MM.1S (cell line): ENCODE measurements at regions not wholly inside any gene's neighbourhood (a gene's known extent, or its start where the extent isn't known, plus 50 kb on each side); places are given as distances from the start of the nearest gene placed in this dataset.

ENCODE experiments used
- DNase-seq: peaks from one replicate; pipeline ENCODE4 v3.0.0-alpha.2; 2015
- H2AFZ ChIP-seq: fragments of 300-600 bp; sonication (generic); 2 replicates; pipeline ENCODE4 v1.6.0; 2016; ENCODE audit warnings: antibody characterized with exemption, low read length
- H3F3A ChIP-seq: fragments of 300-600 bp; sonication (generic); 2 replicates; pipeline ENCODE4 v1.6.1; 2016; ENCODE audit warnings: mild to moderate bottlenecking, antibody characterized with exemption, low read length, moderate library complexity, mixed read lengths; ENCODE audit not compliant: insufficient read depth
- H3K27ac ChIP-seq: fragments of 300-600 bp; sonication (generic); 2 replicates; pipeline ENCODE4 v1.5.1; 2016; ENCODE audit warnings: mild to moderate bottlenecking, low read length
- H3K27me3 ChIP-seq: fragments of 300-600 bp; sonication (generic); replicated peaks from 2 replicates; pipeline ENCODE4 v1.6.0; 2016; ENCODE audit warnings: low read length; ENCODE audit not compliant: insufficient read depth
- H3K36me3 ChIP-seq: fragments of 300-600 bp; sonication (generic); replicated peaks from 2 replicates; pipeline ENCODE4 v1.6.1; 2016; ENCODE audit warnings: mild to moderate bottlenecking, low read length, mixed read lengths; ENCODE audit not compliant: insufficient read depth
- H3K4me1 ChIP-seq: fragments of 300-600 bp; sonication (generic); 2 replicates; pipeline ENCODE4 v1.6.1; 2016; ENCODE audit warnings: low read length, mixed read lengths
- H3K4me2 ChIP-seq: fragments of 300-600 bp; sonication (generic); 2 replicates; pipeline ENCODE4 v1.6.0; 2016; ENCODE audit warnings: low read depth, low read length
- H3K4me3 ChIP-seq: fragments of 300-600 bp; sonication (generic); 2 replicates; pipeline ENCODE4 v1.5.1; 2016; ENCODE audit warnings: low read length, mixed read lengths
- H3K79me2 ChIP-seq: fragments of 300-600 bp; sonication (generic); 2 replicates; pipeline ENCODE4 v1.6.1; 2016; ENCODE audit warnings: mixed run types, low read length, mixed read lengths
- H3K9ac ChIP-seq: fragments of 300-600 bp; sonication (generic); 2 replicates; pipeline ENCODE4 v1.6.1; 2016; ENCODE audit warnings: low read length, mixed read lengths
- H3K9me2 ChIP-seq: fragments of 300-600 bp; sonication (generic); replicated peaks from 2 replicates; pipeline ENCODE4 v1.6.1; 2016; ENCODE audit warnings: mild to moderate bottlenecking, low read length, mixed read lengths; ENCODE audit not compliant: insufficient read depth
- H3K9me3 ChIP-seq: fragments of 300-600 bp; sonication (generic); replicated peaks from 2 replicates; pipeline ENCODE4 v1.6.1; 2016; ENCODE audit warnings: mild to moderate bottlenecking, low read length, mixed read lengths; ENCODE audit not compliant: insufficient read depth
- H4K20me1 ChIP-seq: fragments of 300-600 bp; sonication (generic); 2 replicates; pipeline ENCODE4 v1.6.1; 2016; ENCODE audit warnings: mild to moderate bottlenecking, low read length, moderate library complexity, mixed read lengths; ENCODE audit not compliant: insufficient read depth
- CTCF ChIP-seq: fragments of 300-600 bp; sonication (generic); IDR thresholded peaks from 2 replicates; pipeline ENCODE4 v1.5.1; 2016; ENCODE audit warnings: antibody characterized with exemption, low read length, mixed read lengths
- EZH2 ChIP-seq: fragments of 300-600 bp; sonication (generic); optimal IDR thresholded peaks from 2 replicates; pipeline ENCODE3; 2017; ENCODE audit warnings: low read depth, mild to moderate bottlenecking, antibody characterized with exemption, low read length, mixed read lengths
- EZH2phosphoT487 ChIP-seq: fragments of 300-600 bp; sonication (generic); IDR thresholded peaks from 2 replicates; pipeline ENCODE4 v1.6.1; 2018; ENCODE audit warnings: antibody characterized with exemption, low read length

GRCh38 chr12:77613411-77613810 is 217.3 kb upstream of the NAV3 start:
- no peaks in the 10 kb centered on the region for H4K20me1 ChIP-seq
- no peaks in the 10 kb centered on the region for H3K4me1 ChIP-seq
- no peak overlapping the region for H2AFZ ChIP-seq
- no peak overlapping the region for H3K9ac ChIP-seq
- H3K9me3 ChIP-seq = no peaks in the 10 kb centered on the region
- no peak for DNase-seq
- no peak overlapping the region for H3K4me2 ChIP-seq
- no peaks in the 10 kb centered on the region for H3F3A ChIP-seq
- no peaks in the 10 kb centered on the region for H3K27me3 ChIP-seq
- H3K4me3 ChIP-seq = no peak overlapping the region
- no peak for TF ChIP-seq CTCF
- no peak for TF ChIP-seq EZH2phosphoT487
- TF ChIP-seq EZH2 = no peak
- no peak overlapping the region for H3K27ac ChIP-seq
- H3K36me3 ChIP-seq = no peaks in the 10 kb centered on the region
- no peaks in the 10 kb centered on the region for H3K79me2 ChIP-seq
- no peaks in the 10 kb centered on the region for H3K9me2 ChIP-seq

- no peak for DNase-seq
- Histone ChIP-seq H3K27ac (no peak overlapping the region), H3K79me2 (no peaks in the 10 kb centered on the region), H4K20me1 (no peaks in the 10 kb centered on the region), H3K27me3 (no peaks in the 10 kb centered on the region), H3K4me2 (no peak overlapping the region), H3K9ac (no peak overlapping the region), H3K4me1 (no peaks in the 10 kb centered on the region), H3F3A (no peaks in the 10 kb centered on the region), H2AFZ (no peak overlapping the region), H3K9me2 (no peaks in the 10 kb centered on the region), H3K9me3 (no peaks in the 10 kb centered on the region), H3K36me3 (no peaks in the 10 kb centered on the region), H3K4me3 (no peak overlapping the region)
- no peak for TF ChIP-seq CTCF
- no peak for TF ChIP-seq EZH2phosphoT487
- no peak for TF ChIP-seq EZH2
Observed at GRCh38 chr12:77610446-77610845, 220.2 kb upstream of the NAV3 start.

- no peak overlapping the region for H3K9ac ChIP-seq
- H3K27ac ChIP-seq = no peak overlapping the region
- H2AFZ ChIP-seq = no peak overlapping the region
- no peaks in the 10 kb centered on the region for H3K36me3 ChIP-seq
- H3K27me3 ChIP-seq = no peaks in the 10 kb centered on the region
- DNase-seq = peak; percentile 23
- H3F3A ChIP-seq = no peaks in the 10 kb centered on the region
- no peak overlapping the region for H3K4me3 ChIP-seq
- H3K9me3 ChIP-seq = no peaks in the 10 kb centered on the region
- H3K4me1 ChIP-seq = no peaks in the 10 kb centered on the region
- no peaks in the 10 kb centered on the region for H3K9me2 ChIP-seq
- no peak overlapping the region for H3K4me2 ChIP-seq
- TF ChIP-seq CTCF (no peak), EZH2 (no peak), EZH2phosphoT487 (no peak)
- H4K20me1 ChIP-seq = no peaks in the 10 kb centered on the region
- no peaks in the 10 kb centered on the region for H3K79me2 ChIP-seq
Observed at GRCh38 chr12:77609016-77609415, 221.7 kb upstream of the NAV3 start.
